ENCODE measurements at regions not wholly inside any gene's neighbourhood (a gene's known extent, or its start where the extent isn't known, plus 50 kb on each side); places are given as distances from the start of the nearest gene placed in this dataset.
"Not testable (repeated sequence)": the region's sequence is repeated elsewhere in the genome, so short reads cannot be mapped to it uniquely, and the experiment has no call there.

GRCh38 chr9:13917534-13917933 lies 396.4 kb downstream of the NFIB start:
- H3K36me3 ChIP-seq (ENCODE audit: insufficient read depth in 1 of 2, low read depth in 1 of 2), result no peaks in the 10 kb centered on the region
- no peak for DNase-seq
- no peak for ATAC-seq
- no peaks in the 10 kb centered on the region for H3K9me3 ChIP-seq
- H3K4me1 ChIP-seq, result peaks cover 14% of the 10 kb centered on the region
- TF ChIP-seq, protein P1, sequence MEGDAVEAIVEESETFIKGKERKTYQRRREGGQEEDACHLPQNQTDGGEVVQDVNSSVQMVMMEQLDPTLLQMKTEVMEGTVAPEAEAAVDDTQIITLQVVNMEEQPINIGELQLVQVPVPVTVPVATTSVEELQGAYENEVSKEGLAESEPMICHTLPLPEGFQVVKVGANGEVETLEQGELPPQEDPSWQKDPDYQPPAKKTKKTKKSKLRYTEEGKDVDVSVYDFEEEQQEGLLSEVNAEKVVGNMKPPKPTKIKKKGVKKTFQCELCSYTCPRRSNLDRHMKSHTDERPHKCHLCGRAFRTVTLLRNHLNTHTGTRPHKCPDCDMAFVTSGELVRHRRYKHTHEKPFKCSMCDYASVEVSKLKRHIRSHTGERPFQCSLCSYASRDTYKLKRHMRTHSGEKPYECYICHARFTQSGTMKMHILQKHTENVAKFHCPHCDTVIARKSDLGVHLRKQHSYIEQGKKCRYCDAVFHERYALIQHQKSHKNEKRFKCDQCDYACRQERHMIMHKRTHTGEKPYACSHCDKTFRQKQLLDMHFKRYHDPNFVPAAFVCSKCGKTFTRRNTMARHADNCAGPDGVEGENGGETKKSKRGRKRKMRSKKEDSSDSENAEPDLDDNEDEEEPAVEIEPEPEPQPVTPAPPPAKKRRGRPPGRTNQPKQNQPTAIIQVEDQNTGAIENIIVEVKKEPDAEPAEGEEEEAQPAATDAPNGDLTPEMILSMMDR (IDR thresholded peaks at IDR 0.05), result no peak
- H3K27me3 ChIP-seq (ENCODE audit: insufficient read depth in 3 of 3, low read length in 2 of 3), result no peaks in the 10 kb centered on the region
- H3K4me3 ChIP-seq, result no peak overlapping the region
- no peak overlapping the region for H3K27ac ChIP-seq
- intact Hi-C loops (cut with DNase I), result loop anchor here in 1 of 2 donors (10.0 kb wide), 1 partner anchor 437 kb away; no protein-coding TSS in a partner anchor

GRCh38 chr9:13915591-13916301 lies 398.2 kb downstream of the NFIB start:
- Histone ChIP-seq H3K9me3 (no peaks in the 10 kb centered on the region), H3K27me3 (ENCODE audit: insufficient read depth in 3 of 3, low read length in 2 of 3) (no peaks in the 10 kb centered on the region), H3K27ac (no peak overlapping the region), H3K36me3 (ENCODE audit: insufficient read depth in 1 of 2, low read depth in 1 of 2) (no peaks in the 10 kb centered on the region), H3K4me3 (no peak overlapping the region), H3K4me1 (peaks cover 14% of the 10 kb centered on the region)
- TF ChIP-seq, protein P1 (IDR thresholded peaks at IDR 0.05), result no peak
- DNase-seq, result no peak
- intact Hi-C loops (cut with DNase I), result loop anchor here in 1 of 2 donors (10.0 kb wide), 1 partner anchor 439 kb away; no protein-coding TSS in a partner anchor
- peak in 2 of 4 donors; percentile 17 to 32 for ATAC-seq
- 83 to 86% (median 85%) methylated on average over 4 of the region's 4 CpGs for WGBS, 3 donors

DNA sequence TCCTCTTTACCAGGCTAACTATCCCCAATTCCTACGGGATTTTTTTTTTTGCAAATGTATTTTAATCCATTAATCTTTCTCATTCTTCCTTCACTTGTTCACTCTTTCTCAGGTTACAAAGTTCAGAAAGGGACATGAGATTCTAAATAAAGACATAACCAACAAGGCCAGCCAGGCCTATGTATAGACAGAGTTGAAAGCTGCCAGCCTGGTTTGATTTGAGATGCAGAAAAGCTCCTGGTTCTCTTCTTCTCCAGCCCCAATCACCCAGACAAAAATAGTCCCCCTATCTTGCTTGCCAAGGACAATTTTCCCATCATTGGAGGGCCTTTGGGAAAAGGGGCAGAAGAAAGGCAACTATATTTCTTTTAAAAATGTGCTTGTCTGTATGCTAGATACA lies 398.8 kb downstream of the NFIB start:
- Histone ChIP-seq H3K4me1 (peaks cover 14% of the 10 kb centered on the region), H3K36me3 (ENCODE audit: insufficient read depth in 1 of 2, low read depth in 1 of 2) (no peaks in the 10 kb centered on the region), H3K9me3 (no peaks in the 10 kb centered on the region), H3K27ac (no peak overlapping the region), H3K27me3 (ENCODE audit: insufficient read depth in 3 of 3, low read length in 2 of 3) (no peaks in the 10 kb centered on the region), H3K4me3 (no peak overlapping the region)
- ATAC-seq, result peak; percentile 49 to 90 (median 71)
- no peak for DNase-seq
- WGBS, 3 donors, result 28 to 44% (median 36%) methylated on average over 1 of the region's 1 CpG
- TF ChIP-seq, protein P1 (IDR thresholded peaks at IDR 0.05), result no peak
- intact Hi-C loops (cut with DNase I), result loop anchor here in 1 of 2 donors (10.0 kb wide), 1 partner anchor 440 kb away; no protein-coding TSS in a partner anchor

DNA sequence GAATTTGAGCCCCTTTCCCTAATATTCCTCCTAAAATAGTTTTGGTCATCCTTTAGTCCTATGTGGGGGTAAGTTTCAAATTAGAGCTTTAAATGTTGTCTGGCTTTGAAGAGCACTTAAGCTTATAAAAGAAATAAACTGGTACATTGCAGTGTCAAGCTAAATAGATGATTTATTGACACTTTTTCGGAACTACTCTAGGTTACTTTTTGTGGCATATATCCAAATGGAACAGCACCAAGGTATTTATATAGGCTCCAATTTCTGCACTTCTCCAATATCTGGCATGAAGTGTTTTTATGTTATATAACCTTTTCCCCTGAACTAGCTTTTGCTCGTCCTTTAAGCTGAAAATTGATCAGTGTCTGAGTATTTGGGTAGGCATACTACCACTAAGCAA lies 402.5 kb downstream of the NFIB start:
- H3K9me3 ChIP-seq, result peaks cover 2% of the 10 kb centered on the region
- TF ChIP-seq, protein P1 (IDR thresholded peaks at IDR 0.05), result no peak
- H3K27me3 ChIP-seq (ENCODE audit: insufficient read depth in 3 of 3, low read length in 2 of 3), result no peaks in the 10 kb centered on the region
- H3K36me3 ChIP-seq (ENCODE audit: insufficient read depth in 1 of 2, low read depth in 1 of 2), result no peaks in the 10 kb centered on the region
- 32 to 70% (median 46%) methylated on average over 2 of the region's 2 CpGs for WGBS, 3 donors
- DNase-seq, result no peak
- intact Hi-C loops (cut with DNase I), result loop anchor here in 1 of 2 donors (10.0 kb wide), 1 partner anchor 443 kb away; no protein-coding TSS in a partner anchor
- no peak for ATAC-seq
- H3K27ac ChIP-seq, result no peak overlapping the region
- peaks cover 14% of the 10 kb centered on the region for H3K4me1 ChIP-seq
- no peak overlapping the region for H3K4me3 ChIP-seq

DNA sequence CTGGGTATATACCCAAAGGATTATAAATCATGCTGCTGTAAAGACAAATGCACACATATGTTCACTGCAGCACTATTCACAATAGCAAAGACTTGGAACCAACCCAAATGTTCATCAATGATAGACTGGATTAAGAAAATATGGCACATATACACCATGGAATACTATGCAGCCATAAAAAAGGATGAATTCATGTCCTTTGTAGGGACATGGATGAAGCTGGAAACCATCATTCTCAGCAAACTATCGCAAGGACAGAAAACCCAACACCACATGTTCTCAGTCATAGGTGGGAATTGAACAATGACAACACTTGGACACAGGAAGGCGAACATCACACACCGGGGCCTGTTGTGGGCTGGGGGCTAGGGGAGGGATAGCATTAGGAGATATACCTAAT lies 406.1 kb downstream of the NFIB start:
- ATAC-seq; H3K27me3 ChIP-seq (ENCODE audit: insufficient read depth in 3 of 3, low read length in 2 of 3): not testable (repeated sequence)

More for the DNA sequence above, 406.1 kb downstream of the NFIB start:
- H3K4me1 ChIP-seq; H3K4me3 ChIP-seq; DNase-seq; H3K27ac ChIP-seq; H3K36me3 ChIP-seq (ENCODE audit: insufficient read depth in 1 of 2, low read depth in 1 of 2); intact Hi-C loops (cut with DNase I): not testable (repeated sequence)
- H3K9me3 ChIP-seq, result peaks cover 10% of the 10 kb centered on the region
- 98 to 100% (median 98%) methylated on average over 3 of the region's 3 CpGs for WGBS, 3 donors
